Prostate gland (tissue), 2 donors: ENCODE measurements at regions not wholly inside any gene's neighbourhood (a gene's known extent, or its start where the extent isn't known, plus 50 kb on each side); places are given as distances from the start of the nearest gene placed in this dataset.

ENCODE experiments used
- POLR2A ChIP-seq: fragments of 450-650 bp; IDR thresholded peaks from one replicate; pipeline ENCODE4 v1.6.1; 2016; ENCODE audit warnings: antibody characterized with exemption, mild to moderate bottlenecking
- POLR2AphosphoS5 ChIP-seq: sonication (generic); formaldehyde crosslinking; IDR thresholded peaks from one replicate; pipeline ENCODE4 v1.6.1; 2017; ENCODE audit warnings: antibody characterized with exemption
- TF ChIP-seq, protein P1 (sequence below), 4 experiments: fragments of 200-600 bp in 2 of 4; fragments of 450-650 bp in 2 of 4; sonication (generic) in 2 of 4; IDR thresholded peaks; 1 replicate in 3 of 4; 2 replicates in 1 of 4; pipeline ENCODE4 v1.5.1; 2016 to 2019; ENCODE audit warnings: antibody characterized with exemption in 4 of 4, mild to moderate bottlenecking in 2 of 4, moderate library complexity in 2 of 4

DNA sequence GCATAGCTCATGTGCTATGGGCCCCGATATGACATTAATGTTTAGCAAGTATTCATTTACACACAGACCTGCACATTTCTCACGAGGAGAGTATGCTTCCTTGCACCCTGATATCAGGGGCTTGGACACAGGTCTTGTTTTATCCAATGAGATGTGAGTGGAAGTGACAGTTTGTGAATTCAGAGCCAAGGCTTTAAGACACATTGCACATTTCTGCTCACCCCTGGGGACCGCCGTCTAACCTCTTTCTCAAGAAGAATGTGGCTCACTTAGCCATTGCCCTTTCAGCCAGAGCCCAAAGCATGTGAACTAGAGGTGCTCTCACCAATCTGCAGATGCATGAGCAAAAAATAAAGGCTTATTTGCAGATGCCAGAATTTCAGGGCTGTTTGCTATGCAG, 116.1 kb upstream of the C16orf82 start:
- no peak for TF ChIP-seq POLR2A
- no peak for TF ChIP-seq POLR2AphosphoS5
- TF ChIP-seq, protein P1, sequence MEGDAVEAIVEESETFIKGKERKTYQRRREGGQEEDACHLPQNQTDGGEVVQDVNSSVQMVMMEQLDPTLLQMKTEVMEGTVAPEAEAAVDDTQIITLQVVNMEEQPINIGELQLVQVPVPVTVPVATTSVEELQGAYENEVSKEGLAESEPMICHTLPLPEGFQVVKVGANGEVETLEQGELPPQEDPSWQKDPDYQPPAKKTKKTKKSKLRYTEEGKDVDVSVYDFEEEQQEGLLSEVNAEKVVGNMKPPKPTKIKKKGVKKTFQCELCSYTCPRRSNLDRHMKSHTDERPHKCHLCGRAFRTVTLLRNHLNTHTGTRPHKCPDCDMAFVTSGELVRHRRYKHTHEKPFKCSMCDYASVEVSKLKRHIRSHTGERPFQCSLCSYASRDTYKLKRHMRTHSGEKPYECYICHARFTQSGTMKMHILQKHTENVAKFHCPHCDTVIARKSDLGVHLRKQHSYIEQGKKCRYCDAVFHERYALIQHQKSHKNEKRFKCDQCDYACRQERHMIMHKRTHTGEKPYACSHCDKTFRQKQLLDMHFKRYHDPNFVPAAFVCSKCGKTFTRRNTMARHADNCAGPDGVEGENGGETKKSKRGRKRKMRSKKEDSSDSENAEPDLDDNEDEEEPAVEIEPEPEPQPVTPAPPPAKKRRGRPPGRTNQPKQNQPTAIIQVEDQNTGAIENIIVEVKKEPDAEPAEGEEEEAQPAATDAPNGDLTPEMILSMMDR (IDR thresholded peaks at IDR 0.05), result no peak
